ENCODE measurements at regions not wholly inside any gene's neighbourhood (a gene's known extent, or its start where the extent isn't known, plus 50 kb on each side); places are given as distances from the start of the nearest gene placed in this dataset.

DNA sequence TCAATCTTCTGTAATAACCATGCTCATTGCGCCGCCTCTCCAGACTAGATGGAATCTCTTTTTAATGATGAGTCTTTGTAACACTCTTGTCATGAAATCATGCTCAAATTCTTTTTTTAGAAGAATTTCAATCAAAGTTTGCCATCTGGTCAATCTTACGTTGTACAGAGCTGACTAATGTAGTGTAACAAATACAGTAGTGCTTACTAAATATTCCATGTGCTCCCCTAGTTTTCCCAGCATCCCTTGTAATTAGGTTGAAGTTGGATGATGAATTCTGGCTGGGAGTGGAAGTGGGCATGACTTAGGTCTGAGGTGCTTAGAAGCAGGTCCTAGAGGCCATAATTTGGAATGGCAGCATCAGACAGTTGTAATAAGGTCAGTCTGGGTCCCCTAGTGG is 309.1 kb upstream of the SNX7 start:
- DNase-seq (ENCODE audit: extremely low read depth in 1 of 11, low read depth in 9 of 11, low spot score in 4 of 11): no peak

DNA sequence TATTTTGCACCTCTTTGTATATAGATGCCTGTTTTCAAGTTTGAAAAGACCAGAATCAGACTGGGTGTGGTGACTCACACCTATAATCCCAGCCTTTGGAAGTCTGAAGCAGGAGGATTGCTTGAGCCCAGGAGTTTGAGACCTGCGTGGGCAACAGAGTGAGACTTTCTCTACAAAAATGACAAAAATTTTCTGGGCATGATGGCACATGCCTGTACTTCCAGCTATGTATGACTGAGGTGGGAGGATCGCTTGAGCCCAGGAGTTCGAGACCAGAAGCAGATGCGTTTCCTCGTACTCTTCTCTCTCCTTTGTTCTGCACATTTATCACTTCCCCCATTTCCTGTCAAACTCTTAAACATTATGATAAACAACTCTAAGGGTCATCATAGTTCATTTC is 310.0 kb upstream of the SNX7 start:
- DNase-seq (ENCODE audit: extremely low read depth in 1 of 11, low read depth in 9 of 11, low spot score in 4 of 11): no peak

DNA sequence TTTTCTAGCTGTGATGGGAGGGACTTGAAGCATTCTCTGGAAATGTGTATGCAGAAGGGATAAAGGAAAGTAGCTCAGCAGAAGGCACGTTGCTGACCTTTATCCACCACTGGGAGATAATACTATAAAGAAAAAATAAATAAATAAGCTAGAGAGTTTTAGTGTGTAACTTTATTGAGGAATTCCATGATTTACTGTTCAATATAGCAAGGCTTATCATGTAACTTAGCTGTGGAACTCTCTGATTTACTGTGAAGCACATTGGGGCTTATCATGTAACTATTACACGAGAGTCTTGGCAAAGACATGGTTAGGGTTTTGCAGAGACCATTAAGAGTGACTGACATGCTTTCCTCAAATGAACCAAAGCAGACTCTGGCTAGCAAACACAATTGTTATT is 316.1 kb upstream of the SNX7 start:
- DNase-seq (ENCODE audit: extremely low read depth in 1 of 11, low read depth in 9 of 11, low spot score in 4 of 11): no peak

DNA sequence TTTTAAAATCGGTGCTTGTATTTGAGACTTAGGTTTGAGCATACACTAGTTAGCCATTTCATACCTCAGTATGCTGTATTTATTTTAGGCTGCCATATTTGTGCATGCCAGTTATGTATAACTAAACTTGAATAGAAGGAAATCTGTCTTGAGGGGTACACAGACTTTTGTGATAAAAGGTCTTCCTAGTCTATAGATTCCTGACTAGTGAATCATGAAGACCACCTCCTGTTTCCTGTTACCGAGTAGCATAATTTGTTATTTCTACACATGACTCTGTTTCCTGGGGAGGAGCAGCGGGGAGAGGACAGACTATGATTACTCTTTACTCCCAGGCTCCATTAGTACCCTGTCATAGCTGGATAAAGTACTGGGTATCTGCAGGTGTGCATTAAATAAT is 316.8 kb upstream of the SNX7 start:
- DNase-seq (ENCODE audit: extremely low read depth in 1 of 11, low read depth in 9 of 11, low spot score in 4 of 11): no peak

DNA sequence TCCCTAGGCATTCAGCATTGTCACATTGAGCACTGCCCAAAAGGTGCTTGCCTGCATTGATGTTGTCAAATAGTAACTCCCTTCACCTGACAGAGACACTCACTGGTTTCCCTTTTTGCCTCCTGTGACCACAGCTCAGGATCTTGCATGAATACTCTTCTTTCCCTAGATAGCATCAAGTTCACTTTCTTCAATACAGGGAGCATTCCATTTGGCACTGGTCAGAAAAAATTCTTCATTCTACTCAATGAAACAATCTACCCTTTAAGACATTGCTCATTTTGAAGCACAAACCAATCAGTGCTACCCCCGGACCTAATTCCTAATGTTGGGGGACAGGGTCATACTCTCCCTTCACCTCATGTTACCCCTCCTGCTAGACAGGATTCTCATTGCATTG is 319.0 kb upstream of the SNX7 start:
- DNase-seq (ENCODE audit: extremely low read depth in 1 of 11, low read depth in 9 of 11, low spot score in 4 of 11): no peak

DNA sequence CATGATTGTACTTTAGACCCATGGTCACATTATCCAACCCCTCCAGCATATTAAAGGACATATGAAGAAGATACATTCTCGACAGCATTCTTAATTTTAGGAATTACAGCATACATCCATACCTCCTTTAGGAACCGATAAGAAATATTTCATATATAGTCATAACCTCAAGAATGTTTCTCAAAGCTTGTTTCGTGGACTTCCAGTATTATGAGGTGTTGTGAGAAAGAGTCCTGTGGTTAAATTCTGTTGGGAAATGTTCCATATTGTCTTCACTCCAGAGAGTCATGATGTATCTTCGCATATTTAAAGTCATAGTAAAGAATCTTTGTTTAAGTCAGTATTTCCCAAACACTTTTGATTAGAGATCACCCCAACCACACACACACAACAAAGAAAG is 321.0 kb upstream of the SNX7 start:
- no peak for DNase-seq (ENCODE audit: extremely low read depth in 1 of 11, low read depth in 9 of 11, low spot score in 4 of 11)

DNA sequence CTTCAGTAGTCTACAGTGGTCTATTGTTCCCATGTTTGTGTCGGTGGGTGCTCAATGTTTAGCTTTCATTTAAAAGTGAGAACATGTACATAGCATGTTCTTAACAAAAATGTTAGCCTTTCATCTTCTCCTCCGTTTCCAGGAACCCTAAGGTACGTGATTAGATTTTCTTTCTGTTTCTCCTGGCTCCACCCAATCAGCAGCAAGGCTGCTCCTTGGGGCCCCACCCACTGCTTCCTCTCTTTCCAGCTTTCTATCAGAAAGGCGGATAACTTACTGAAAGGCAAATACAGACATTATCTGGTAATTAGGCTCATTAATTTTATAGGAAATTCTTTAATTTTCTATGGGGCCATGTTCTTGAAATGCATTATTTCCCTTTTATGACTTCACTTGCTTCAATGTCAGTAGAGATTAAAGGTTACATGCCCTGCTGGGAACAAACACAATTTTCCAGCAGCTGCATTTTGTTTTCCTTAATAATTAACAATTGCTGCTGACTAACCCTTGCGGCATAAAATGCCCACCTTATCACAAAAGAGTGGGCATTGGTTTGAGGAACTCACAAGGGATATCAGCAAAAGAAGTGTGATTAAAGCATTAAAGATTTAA is 324.9 kb upstream of the SNX7 start:
- DNase-seq (ENCODE audit: extremely low read depth in 1 of 11, low read depth in 9 of 11, low spot score in 4 of 11): no peak

DNA sequence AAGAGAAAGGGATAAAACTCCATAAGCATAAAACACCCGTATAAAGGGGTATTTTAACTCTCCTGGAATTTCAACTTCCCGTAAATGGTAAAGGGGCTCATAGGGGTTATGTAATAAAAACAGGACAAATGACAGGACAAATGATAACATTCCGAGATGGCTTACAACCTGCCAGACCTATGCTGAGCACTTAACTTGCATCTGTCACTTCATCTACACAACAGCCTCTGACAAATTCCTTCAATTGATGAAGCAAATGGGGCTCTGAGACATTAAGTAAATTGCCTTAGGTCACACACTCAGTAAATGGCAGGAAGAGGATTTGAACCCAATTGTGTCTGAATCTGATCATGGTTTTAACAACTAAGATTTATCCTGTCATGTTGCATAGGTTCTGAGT is 327.6 kb upstream of the SNX7 start:
- no peak for DNase-seq (ENCODE audit: extremely low read depth in 1 of 11, low read depth in 9 of 11, low spot score in 4 of 11)

DNA sequence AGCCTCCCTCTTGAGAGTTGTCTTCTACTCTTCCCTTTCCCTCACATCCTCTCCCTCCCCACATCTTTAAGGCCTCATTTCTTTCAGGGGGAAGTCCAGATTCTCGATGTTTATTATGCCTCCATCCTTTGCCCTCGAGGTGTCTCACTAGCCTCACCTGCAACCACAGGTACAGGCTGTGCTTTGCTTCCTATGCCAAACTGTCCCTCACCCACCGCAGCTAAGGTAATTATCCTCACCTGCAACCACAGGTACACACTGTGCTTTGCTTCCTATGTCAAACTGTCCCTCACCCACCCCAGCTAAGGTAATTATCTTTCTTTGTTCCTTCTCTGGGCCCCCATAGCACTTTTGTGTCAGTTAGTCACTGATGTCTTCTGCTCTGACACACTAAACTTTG is 328.1 kb upstream of the SNX7 start:
- no peak for DNase-seq (ENCODE audit: extremely low read depth in 1 of 11, low read depth in 9 of 11, low spot score in 4 of 11)

DNA sequence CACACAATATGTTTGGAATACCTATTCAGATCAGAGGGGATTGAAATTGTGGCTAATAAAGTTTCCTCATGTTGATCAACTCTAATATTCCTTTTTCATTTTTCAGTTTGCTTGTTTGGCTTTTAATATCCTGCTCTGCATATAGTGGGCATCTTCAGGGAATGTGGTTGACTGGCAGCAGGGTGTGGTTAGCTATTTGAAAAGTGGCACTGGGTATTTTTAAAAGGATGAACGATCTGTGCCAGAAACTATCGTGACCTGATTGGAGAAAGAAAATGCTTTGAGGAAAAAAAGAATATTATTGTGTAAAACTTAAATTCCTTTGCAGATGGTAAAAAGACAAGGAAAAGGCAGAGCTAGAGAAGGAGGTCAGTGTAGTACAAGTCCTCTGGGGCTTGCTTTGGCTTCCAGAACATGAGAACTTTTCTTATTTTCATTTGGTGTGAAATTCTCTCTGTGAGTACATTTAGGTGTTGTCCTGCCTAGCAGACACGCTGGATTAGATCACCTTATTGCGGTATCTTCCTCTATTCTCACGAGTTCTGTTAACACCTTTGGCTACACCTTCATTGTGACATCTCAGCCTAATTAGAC is 329.7 kb upstream of the SNX7 start:
- DNase-seq (ENCODE audit: extremely low read depth in 1 of 11, low read depth in 9 of 11, low spot score in 4 of 11): no peak

DNA sequence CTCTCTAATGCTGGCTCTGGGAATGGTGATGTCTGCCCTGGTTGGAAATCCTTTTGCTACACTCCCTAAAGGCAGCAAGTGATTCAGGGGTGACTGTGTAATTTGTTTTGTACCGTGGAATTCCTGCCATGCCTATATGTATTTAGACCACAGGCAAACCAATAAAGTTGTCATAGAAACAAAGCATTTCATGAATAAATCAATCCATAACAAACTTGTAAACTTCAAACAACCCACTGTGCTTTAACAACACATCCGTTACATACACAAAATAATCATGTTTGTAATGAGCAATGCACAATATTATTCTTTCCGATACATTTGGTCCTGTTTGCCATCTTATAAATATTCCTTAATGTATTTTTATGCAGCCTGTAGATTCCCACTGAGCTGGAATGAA is 330.3 kb upstream of the SNX7 start:
- no peak for DNase-seq (ENCODE audit: extremely low read depth in 1 of 11, low read depth in 9 of 11, low spot score in 4 of 11)

DNA sequence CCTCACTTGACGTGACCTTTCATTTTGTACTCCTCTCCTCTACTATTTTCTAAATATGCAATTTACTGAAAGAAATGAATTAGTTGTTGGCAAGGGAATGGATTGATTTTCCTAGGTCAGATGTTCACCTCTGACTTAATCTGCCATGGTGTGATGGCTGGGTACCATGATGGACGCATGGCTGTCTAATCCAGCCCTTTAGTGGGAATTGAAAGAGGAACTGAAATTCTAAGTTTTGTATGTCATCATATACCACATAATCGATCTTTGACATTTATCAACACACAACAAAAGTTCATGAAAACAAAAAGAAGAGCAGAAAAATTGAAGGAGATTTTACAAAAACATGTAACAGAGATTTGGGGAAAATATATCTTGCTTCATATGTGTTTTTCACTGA is 331.3 kb upstream of the SNX7 start:
- DNase-seq (ENCODE audit: extremely low read depth in 1 of 11, low read depth in 9 of 11, low spot score in 4 of 11): no peak

DNA sequence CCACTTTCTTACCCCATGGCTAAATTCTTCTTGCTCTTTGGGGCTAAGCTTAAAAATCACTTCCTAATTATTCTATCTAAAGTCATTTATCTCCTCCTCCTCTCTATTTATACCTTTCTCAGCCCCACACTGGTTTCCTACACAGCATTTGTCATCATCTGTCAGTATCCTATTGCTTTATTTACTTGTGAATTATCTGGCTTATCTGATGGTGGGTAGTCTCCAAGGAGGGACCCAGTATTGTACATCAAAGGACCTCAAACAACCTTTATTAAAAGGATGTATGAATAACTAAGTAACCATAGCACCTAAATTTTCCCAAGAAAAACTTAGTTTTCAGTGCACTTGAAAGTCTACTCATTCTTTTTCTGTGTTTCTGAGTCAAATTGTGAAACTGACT is 332.7 kb upstream of the SNX7 start:
- DNase-seq (ENCODE audit: extremely low read depth in 1 of 11, low read depth in 9 of 11, low spot score in 4 of 11): no peak

DNA sequence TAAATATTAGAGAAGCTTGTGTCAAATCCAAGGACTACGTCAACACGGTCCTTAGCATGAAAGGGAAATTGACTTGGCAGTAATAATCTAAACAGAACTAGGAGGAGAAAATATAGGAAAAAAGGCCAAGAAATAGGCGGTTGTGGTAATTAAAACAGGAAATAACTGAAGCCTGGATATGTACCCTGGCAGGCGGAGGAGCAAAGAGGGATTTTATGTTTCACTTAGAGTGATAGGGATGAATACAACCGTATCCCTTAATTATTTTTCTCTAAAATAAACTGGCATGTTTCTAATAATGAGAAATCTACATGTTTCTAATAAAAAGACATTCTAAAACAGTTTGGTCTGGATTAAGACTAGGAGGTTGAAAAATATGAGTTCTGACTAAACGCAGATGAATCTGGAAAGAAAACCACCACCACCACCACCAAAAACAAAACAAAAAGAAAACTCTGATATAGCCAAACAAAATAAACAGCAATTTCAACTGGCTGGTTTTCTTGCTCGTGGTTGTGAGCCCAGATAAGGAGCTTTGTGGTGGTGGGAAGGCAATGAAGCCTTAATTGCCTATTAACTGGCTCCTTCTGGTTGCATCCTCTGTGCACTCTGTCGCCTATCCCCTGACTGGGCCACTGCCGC is 334.2 kb upstream of the SNX7 start:
- no peak for DNase-seq (ENCODE audit: extremely low read depth in 1 of 11, low read depth in 9 of 11, low spot score in 4 of 11)

DNA sequence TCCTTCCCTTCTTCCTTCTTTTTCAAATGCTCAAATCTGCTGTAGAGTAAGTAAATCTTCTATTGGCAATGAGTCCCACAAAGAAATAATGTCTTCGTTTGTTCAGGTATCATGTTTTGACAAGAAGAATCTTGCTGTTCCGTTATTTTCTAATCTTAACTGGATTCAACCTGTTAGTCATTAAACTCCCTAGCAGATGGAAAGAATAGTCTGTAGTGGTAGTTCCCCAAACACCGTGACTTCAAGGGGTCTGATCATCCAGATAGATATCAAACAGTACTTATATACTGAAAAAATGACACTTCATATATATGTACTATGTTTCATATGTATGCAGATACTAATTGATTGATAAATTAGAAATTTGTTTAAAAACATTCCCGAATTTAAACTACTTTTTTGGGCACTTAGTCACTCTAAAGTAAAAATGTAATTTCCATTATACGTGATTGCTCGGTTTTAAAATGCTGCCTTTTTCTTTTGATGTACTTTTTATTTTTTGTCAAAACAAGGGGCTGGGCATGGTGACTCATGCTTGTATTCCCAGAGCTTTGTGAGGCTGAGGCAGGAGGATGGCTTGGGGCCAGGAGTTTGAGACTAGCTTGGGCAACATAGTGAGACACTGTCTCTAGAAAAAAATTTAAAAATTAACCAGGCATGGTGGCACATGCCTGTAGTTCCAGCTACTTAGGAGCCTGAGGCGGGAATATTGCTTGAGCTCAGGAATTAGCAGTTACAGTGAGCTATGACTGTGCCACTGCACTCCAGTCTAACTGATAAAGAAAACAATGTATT is 335.7 kb upstream of the SNX7 start:
- DNase-seq (ENCODE audit: extremely low read depth in 1 of 11, low read depth in 9 of 11, low spot score in 4 of 11): no peak

DNA sequence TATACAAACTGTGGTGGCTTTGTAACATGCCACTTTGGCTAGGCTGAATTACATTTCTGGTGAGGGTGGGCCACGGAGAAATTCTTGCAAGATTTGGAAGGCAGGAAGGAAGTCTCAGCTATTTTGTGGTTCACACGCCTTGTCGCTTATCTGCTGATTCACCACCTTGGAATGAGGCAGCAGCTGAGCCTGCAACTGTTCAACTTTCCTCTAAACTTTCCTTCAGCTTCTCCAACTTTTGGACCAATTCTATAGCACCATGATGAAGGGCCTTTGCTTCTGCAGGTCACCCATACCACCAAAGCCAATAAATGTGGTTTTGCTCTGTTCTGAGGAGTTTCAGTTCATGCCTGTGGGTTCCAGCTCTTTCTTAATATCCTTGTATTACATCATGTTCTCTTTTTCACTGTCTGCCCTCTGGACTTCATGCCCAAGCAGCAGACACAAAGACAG is 337.6 kb upstream of the SNX7 start:
- no peak for DNase-seq (ENCODE audit: extremely low read depth in 1 of 11, low read depth in 9 of 11, low spot score in 4 of 11)

DNA sequence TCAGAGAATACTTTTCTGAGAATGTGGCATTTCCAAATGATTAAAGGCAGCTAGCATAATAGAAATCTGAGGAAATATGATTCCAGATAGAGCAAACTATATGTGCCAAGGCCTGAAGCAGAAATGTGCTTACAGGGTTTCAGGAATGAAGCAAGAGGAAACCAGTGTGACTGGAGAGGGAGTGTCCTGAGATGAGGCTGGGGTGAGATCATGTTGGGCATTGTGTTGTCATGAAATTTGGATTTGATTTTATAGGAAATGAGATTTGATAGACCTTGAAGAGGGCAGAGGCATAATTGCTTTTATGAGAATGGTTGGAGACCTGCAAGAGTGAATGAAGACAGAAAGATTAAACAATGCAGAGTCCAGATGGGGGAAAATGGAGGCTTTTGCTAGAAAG is 338.1 kb upstream of the SNX7 start:
- no peak for DNase-seq (ENCODE audit: extremely low read depth in 1 of 11, low read depth in 9 of 11, low spot score in 4 of 11)

DNA sequence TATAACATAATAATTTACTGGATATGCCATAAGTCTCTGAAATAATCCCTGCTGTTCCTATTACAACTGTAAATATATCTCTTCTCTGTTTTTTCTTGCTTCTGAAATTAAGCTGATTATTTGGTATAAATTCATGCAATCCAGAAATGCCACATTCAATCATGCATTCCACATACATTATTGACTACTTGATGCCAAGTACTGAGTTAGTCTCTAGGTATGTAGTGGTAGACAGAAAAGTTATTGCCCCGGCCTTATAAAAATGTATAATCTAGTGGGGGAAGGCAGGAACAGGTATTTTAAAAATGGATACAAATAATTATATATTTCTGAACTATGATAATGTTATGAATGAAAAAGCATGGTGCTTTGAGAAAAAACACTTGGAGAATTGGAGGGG is 338.6 kb upstream of the SNX7 start:
- DNase-seq (ENCODE audit: extremely low read depth in 1 of 11, low read depth in 9 of 11, low spot score in 4 of 11): no peak

DNA sequence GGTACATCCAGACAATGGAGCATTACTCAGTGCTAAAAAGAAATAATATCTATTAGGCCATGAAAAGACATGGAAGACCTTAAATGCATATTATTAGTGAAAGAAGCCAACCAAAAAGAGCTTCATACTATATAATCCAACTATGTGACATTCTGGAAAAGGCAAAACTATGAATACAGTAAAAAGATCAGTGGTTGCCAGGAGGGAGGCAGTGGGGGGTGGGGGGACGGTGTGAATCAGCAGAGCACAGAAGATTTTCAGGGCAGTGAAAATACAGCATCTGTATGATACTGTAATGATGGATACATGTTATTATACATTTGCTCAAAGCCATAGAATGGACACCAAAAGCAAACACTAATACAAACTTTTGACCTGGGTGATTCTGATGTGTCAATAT is 339.4 kb upstream of the SNX7 start:
- no peak for DNase-seq (ENCODE audit: extremely low read depth in 1 of 11, low read depth in 9 of 11, low spot score in 4 of 11)

DNA sequence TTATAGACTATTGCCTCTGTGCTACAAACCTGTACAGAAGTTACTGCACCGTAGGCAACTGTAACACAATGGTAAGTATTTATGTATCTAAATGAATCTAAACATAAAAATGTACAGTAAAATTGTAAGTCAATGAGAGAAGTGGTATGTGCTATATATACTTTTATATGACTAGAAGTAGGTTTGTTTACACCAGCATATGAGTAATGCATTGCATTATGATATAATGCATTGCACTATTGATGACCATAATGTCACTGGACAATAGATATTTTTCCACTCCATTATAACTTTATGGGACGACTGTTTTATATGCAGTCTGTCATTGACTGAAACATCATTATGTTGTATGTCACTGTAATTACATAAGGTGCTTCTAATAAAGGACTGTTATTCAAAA is 340.3 kb upstream of the SNX7 start:
- no peak for DNase-seq (ENCODE audit: extremely low read depth in 1 of 11, low read depth in 9 of 11, low spot score in 4 of 11)
